HL-60 (cell line): ENCODE measurements at regions not wholly inside any gene's neighbourhood (a gene's known extent, or its start where the extent isn't known, plus 50 kb on each side); places are given as distances from the start of the nearest gene placed in this dataset.

ENCODE experiments used
- DNase-seq, 2 experiments: peaks; one replicate each; pipeline ENCODE4 v3.0.0-alpha.2; 2010 to 2020; ENCODE audit warnings: low read depth in 1 of 2, low spot score in 1 of 2
- H3K27ac ChIP-seq: fragments of 250-450 bp; sonication (Bioruptor Pico); replicated peaks from 2 replicates; pipeline ENCODE4 v1.5.1; 2020; ENCODE audit warnings: mild to moderate bottlenecking, moderate library complexity
- H3K27me3 ChIP-seq: fragments of 250-450 bp; sonication (Bioruptor Pico); 2 replicates; pipeline ENCODE4 v1.5.1; 2021; ENCODE audit warnings: mild to moderate bottlenecking, moderate library complexity; ENCODE audit not compliant: insufficient read depth, poor library complexity, severe bottlenecking
- H3K4me3 ChIP-seq: replicated peaks from 2 replicates; pipeline ENCODE4 v1.5.1; 2011; ENCODE audit warnings: mild to moderate bottlenecking, control low read depth, low read length; ENCODE audit not compliant: insufficient read depth
- CTCF ChIP-seq: IDR thresholded peaks from one replicate; pipeline ENCODE4 v1.5.1; 2011; ENCODE audit warnings: low read length, control low read depth, inconsistent platforms; ENCODE audit not compliant: insufficient read depth
- GABPA ChIP-seq: IDR thresholded peaks from 2 replicates; pipeline ENCODE4 v1.6.1; 2012; ENCODE audit warnings: low read depth
- POLR2AphosphoS5 ChIP-seq: IDR thresholded peaks from 2 replicates; pipeline ENCODE4 v1.6.1; 2012; ENCODE audit warnings: low read depth
- SPI1 ChIP-seq: IDR thresholded peaks from 2 replicates; pipeline ENCODE4 v1.6.1; 2012; ENCODE audit warnings: low read depth, mild to moderate bottlenecking, borderline replicate concordance
- TF ChIP-seq, protein P1 (sequence below): IDR thresholded peaks from 2 replicates; pipeline ENCODE4 v1.6.1; 2012; ENCODE audit warnings: low read depth; ENCODE audit not compliant: insufficient replicate concordance

DNA sequence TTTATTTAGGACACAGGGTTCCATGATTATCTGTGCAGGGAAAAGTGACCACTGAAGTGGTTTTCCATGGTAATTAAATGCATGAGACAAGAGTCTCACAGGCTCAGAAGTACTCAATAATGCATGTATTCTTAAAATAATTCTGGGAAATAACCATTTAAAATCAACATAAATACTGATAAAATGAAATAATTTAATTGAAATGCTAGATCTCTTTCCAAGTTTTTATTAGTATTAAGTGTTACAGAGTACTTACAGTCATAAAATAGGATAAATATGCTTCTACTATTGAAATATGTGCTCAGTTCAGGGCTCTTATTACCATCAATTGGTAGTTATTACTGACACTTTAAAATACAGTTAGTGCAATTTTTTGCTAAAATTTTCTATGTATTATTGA lies 916.0 kb upstream of the GJE1 start:
- no peak overlapping the region for H3K4me3 ChIP-seq
- H3K27me3 ChIP-seq = no peaks in the 10 kb centered on the region
- no peak overlapping the region for H3K27ac ChIP-seq
- TF ChIP-seq, protein P1, sequence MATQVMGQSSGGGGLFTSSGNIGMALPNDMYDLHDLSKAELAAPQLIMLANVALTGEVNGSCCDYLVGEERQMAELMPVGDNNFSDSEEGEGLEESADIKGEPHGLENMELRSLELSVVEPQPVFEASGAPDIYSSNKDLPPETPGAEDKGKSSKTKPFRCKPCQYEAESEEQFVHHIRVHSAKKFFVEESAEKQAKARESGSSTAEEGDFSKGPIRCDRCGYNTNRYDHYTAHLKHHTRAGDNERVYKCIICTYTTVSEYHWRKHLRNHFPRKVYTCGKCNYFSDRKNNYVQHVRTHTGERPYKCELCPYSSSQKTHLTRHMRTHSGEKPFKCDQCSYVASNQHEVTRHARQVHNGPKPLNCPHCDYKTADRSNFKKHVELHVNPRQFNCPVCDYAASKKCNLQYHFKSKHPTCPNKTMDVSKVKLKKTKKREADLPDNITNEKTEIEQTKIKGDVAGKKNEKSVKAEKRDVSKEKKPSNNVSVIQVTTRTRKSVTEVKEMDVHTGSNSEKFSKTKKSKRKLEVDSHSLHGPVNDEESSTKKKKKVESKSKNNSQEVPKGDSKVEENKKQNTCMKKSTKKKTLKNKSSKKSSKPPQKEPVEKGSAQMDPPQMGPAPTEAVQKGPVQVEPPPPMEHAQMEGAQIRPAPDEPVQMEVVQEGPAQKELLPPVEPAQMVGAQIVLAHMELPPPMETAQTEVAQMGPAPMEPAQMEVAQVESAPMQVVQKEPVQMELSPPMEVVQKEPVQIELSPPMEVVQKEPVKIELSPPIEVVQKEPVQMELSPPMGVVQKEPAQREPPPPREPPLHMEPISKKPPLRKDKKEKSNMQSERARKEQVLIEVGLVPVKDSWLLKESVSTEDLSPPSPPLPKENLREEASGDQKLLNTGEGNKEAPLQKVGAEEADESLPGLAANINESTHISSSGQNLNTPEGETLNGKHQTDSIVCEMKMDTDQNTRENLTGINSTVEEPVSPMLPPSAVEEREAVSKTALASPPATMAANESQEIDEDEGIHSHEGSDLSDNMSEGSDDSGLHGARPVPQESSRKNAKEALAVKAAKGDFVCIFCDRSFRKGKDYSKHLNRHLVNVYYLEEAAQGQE = no peak
- TF ChIP-seq CTCF = no peak
- TF ChIP-seq GABPA = no peak
- no peak for TF ChIP-seq POLR2AphosphoS5
- TF ChIP-seq SPI1 = no peak
- no peak for DNase-seq

GRCh38 chr6:141212296-141212695 lies 920.4 kb upstream of the GJE1 start:
- no peak overlapping the region for H3K27ac ChIP-seq
- no peak for TF ChIP-seq GABPA
- no peak for TF ChIP-seq POLR2AphosphoS5
- TF ChIP-seq, protein P1 = no peak
- TF ChIP-seq CTCF = no peak
- TF ChIP-seq SPI1 = no peak

GRCh38 chr6:141211845-141212244 lies 920.9 kb upstream of the GJE1 start:
- no peak overlapping the region for H3K27ac ChIP-seq
- H3K4me3 ChIP-seq = no peak overlapping the region
- TF ChIP-seq CTCF (no peak), POLR2AphosphoS5 (no peak), GABPA (no peak), SPI1 (no peak)
- TF ChIP-seq, protein P1 = no peak
- no peak for DNase-seq
- no peaks in the 10 kb centered on the region for H3K27me3 ChIP-seq

More at GRCh38 chr6:141212296-141212695, 920.4 kb upstream of the GJE1 start:
- Histone ChIP-seq H3K4me3 (no peak overlapping the region), H3K27me3 (no peaks in the 10 kb centered on the region)
- DNase-seq = no peak
